HG02798 (cell line): ENCODE measurements at regions not wholly inside any gene's neighbourhood (a gene's known extent, or its start where the extent isn't known, plus 50 kb on each side); places are given as distances from the start of the nearest gene placed in this dataset.
A peak's percentile ranks its signal among the peaks of the same experiment; 100 is the strongest.

Source experiments
- ATAC-seq: cut with Tn5 transposase; IDR thresholded peaks from one replicate; pipeline ENCODE4 v1.9.1; 2021; ENCODE audit warnings: mild to moderate bottlenecking; ENCODE audit not compliant: unreplicated experiment, poor library complexity

- no peak for ATAC-seq
Observed at GRCh38 chr10:3872712-3873329, 87.8 kb upstream of the KLF6 start.

GRCh38 chr10:3871424-3871996 lies 86.5 kb upstream of the KLF6 start:
- no peak for ATAC-seq

GRCh38 chr10:3869036-3869435 lies 84.0 kb upstream of the KLF6 start:
- peak; percentile 31 for ATAC-seq

- peak; percentile 54 for ATAC-seq
Observed at GRCh38 chr10:3868271-3868664, 83.3 kb upstream of the KLF6 start.

- ATAC-seq, result no peak
Observed at GRCh38 chr10:3867454-3868270, 82.7 kb upstream of the KLF6 start.

- peak; percentile 30 for ATAC-seq
Observed at GRCh38 chr10:3866332-3866731, 81.3 kb upstream of the KLF6 start.

- peak; percentile 25 for ATAC-seq
Observed at GRCh38 chr10:3865565-3865964, 80.6 kb upstream of the KLF6 start.

- ATAC-seq, result no peak
Observed at GRCh38 chr10:3861795-3862194, 76.8 kb upstream of the KLF6 start.

GRCh38 chr10:3858051-3858845 lies 73.2 kb upstream of the KLF6 start:
- no peak for ATAC-seq

- no peak for ATAC-seq
Observed at GRCh38 chr10:3857318-3857717, 72.3 kb upstream of the KLF6 start.

GRCh38 chr10:3856593-3856992 lies 71.6 kb upstream of the KLF6 start:
- no peak for ATAC-seq

- no peak for ATAC-seq
Observed at GRCh38 chr10:3853547-3854303, 68.7 kb upstream of the KLF6 start.

- no peak for ATAC-seq
Observed at GRCh38 chr10:3853016-3853415, 68.0 kb upstream of the KLF6 start.

GRCh38 chr10:3852147-3852904 lies 67.3 kb upstream of the KLF6 start:
- peak; percentile 90 for ATAC-seq

- ATAC-seq, result no peak
Observed at GRCh38 chr10:3850999-3851937, 66.3 kb upstream of the KLF6 start.

- no peak for ATAC-seq
Observed at GRCh38 chr10:3848775-3849635, 64.0 kb upstream of the KLF6 start.

GRCh38 chr10:3848005-3848774 lies 63.2 kb upstream of the KLF6 start:
- no peak for ATAC-seq
